K562 (cell line): ENCODE measurements at regions not wholly inside any gene's neighbourhood (a gene's known extent, or its start where the extent isn't known, plus 50 kb on each side); places are given as distances from the start of the nearest gene placed in this dataset.

Source experiments
- ATAC-seq: fragments of 200-7000 bp; cut with Tn5 transposase; 3 replicates; pipeline ENCODE4 v1.9.1; 2020; ENCODE audit warnings: moderate library complexity
- BruUV-seq: library from RNA; stranded (reverse); fragments of 400-500 nt; replicated peaks from 2 replicates; lab custom pipeline; 2021; lab: Mats Ljungman, UMichigan
- CTCF ChIA-PET: fragments of 300-600 bp; formaldehyde crosslinking; extraction: SDS; loops from one replicate; lab custom pipeline; 2021; ENCODE audit warnings: low intra/inter-chr PET ratio; lab: Yijun Ruan, JAX
- POLR2A ChIA-PET: fragments of 300-600, 350-650 bp; sonication (Branson Sonifier 250); formaldehyde crosslinking; extraction: SDS; loops from one replicate; lab custom pipeline; 2021; ENCODE audit warnings: antibody characterized with exemption, inconsistent platforms; lab: Yijun Ruan, JAX
- DNase-seq, 4 experiments: peaks; one replicate each; pipeline versions ENCODE4 v3.0.0 to v3.0.0-alpha.2; 2011 to 2018; ENCODE audit warnings: low spot score in 3 of 4, mixed read lengths in 3 of 4; ENCODE audit errors: extremely low read depth in 1 of 4
- FAIRE-seq: peaks from 2 replicates; lab custom pipeline; 2011; peaks lifted over from hg19 to GRCh38; lab: Jason Lieb, UNC
- H2AFZ ChIP-seq: 2 replicates; pipeline ENCODE4 v1.6.0; 2011; ENCODE audit warnings: low read depth, low read length, control low read depth, inconsistent platforms
- H3K27ac ChIP-seq: fragments of 200-600 bp; 3 replicates; pipeline ENCODE4 v1.8.0; 2011; ENCODE audit warnings: low read depth, mild to moderate bottlenecking, control low read depth, inconsistent platforms, low read length, moderate library complexity, mixed read lengths; ENCODE audit errors: extremely low read depth
- H3K27me3 ChIP-seq, 2 experiments: fragments of 300-600 bp in 1 of 2; 2 replicates in 1 of 2; 3 replicates in 1 of 2; pipeline versions ENCODE4 v1.6.0 to v1.8.0; 2011; ENCODE audit warnings: inconsistent platforms in 2 of 2, low read length in 2 of 2, mild to moderate bottlenecking in 1 of 2, mixed read lengths in 1 of 2, moderate library complexity in 1 of 2; ENCODE audit not compliant: control insufficient read depth in 2 of 2, insufficient read depth in 2 of 2
- H3K36me3 ChIP-seq: fragments of 300-600 bp; 3 replicates; pipeline ENCODE4 v1.8.0; 2011; ENCODE audit warnings: mild to moderate bottlenecking, low read length, inconsistent platforms; ENCODE audit not compliant: control insufficient read depth, insufficient read depth
- H3K4me1 ChIP-seq, 2 experiments: fragments of 200-600 bp in 1 of 2; replicated peaks in 1 of 2; 2 replicates in 1 of 2; 3 replicates in 1 of 2; pipeline versions ENCODE4 v1.5.1 to v1.8.0; 2011; ENCODE audit warnings: inconsistent platforms in 2 of 2, low read length in 2 of 2, mild to moderate bottlenecking in 1 of 2, mixed read lengths in 1 of 2, moderate library complexity in 1 of 2; ENCODE audit not compliant: control insufficient read depth in 2 of 2, insufficient read depth in 2 of 2
- H3K4me2 ChIP-seq: 2 replicates; pipeline ENCODE4 v1.6.1; 2011; ENCODE audit warnings: low read length, control low read depth, inconsistent platforms, mixed read lengths; ENCODE audit not compliant: insufficient read depth
- H3K4me3 ChIP-seq: fragments of 200-600 bp; sonication (generic), shearing (Covaris generic); 2 replicates; pipeline ENCODE4 v1.5.1; 2016; ENCODE audit warnings: control low read depth, inconsistent platforms
- H3K79me2 ChIP-seq: fragments of 200-600 bp; 3 replicates; pipeline ENCODE4 v1.8.0; 2011; ENCODE audit warnings: low read length, inconsistent platforms; ENCODE audit not compliant: control insufficient read depth, insufficient read depth
- H3K9ac ChIP-seq, 2 experiments: 2 replicates each; pipeline versions ENCODE4 v1.6.0 to v1.6.1; 2011; ENCODE audit warnings: low read depth in 2 of 2, low read length in 2 of 2, control low read depth in 1 of 2, inconsistent platforms in 1 of 2, mild to moderate bottlenecking in 1 of 2, mixed read lengths in 1 of 2; ENCODE audit not compliant: insufficient read depth in 1 of 2
- H3K9me1 ChIP-seq: one replicate; pipeline ENCODE4 v1.6.0; 2011; ENCODE audit warnings: inconsistent platforms, mild to moderate bottlenecking, low read length, moderate library complexity; ENCODE audit not compliant: control insufficient read depth, insufficient read depth
- H3K9me3 ChIP-seq: replicated peaks from 2 replicates; pipeline ENCODE4 v1.5.1; 2011; ENCODE audit warnings: low read depth, low read length, inconsistent platforms; ENCODE audit not compliant: control insufficient read depth, insufficient read depth
- H4K20me1 ChIP-seq: replicated peaks from 2 replicates; pipeline ENCODE4 v1.6.1; 2011; ENCODE audit warnings: low read length, inconsistent platforms, mixed read lengths; ENCODE audit not compliant: control insufficient read depth, insufficient read depth
- ELF2 ChIP-seq: fragments of 250-450 bp; sonication (Bioruptor Pico); IDR thresholded peaks from 2 replicates; pipeline ENCODE4 v1.5.0; 2021; ENCODE audit warnings: mild to moderate bottlenecking
- GMEB1 ChIP-seq: fragments of 250-450 bp; sonication (Bioruptor Pico); IDR thresholded peaks from 2 replicates; pipeline ENCODE4 v1.4.0; 2020; ENCODE audit warnings: mild to moderate bottlenecking
- HDAC1 ChIP-seq, 2 experiments: fragments of 450-650 bp; IDR thresholded peaks; 2 replicates each; pipeline ENCODE4 v1.6.1; 2016 to 2017; ENCODE audit warnings: inconsistent platforms in 1 of 2, mild to moderate bottlenecking in 1 of 2, moderate library complexity in 1 of 2
- MAFG ChIP-seq: fragments of 450-650 bp; conservative IDR thresholded peaks from 2 replicates; pipeline ENCODE4 v1.6.1; 2016; ENCODE audit warnings: missing genetic modification characterization, missing compliant biosample characterization
- MCM7 ChIP-seq, 2 experiments: fragments of 450-650 bp; IDR thresholded peaks; 2 replicates each; pipeline ENCODE4 v1.6.1; 2016 to 2018
- POLR2AphosphoS2 ChIP-seq: IDR thresholded peaks from 2 replicates; pipeline ENCODE4 v1.6.1; 2012; ENCODE audit warnings: low read length, improper control_type of control experiment
- STAG1 ChIP-seq: sonication (generic); formaldehyde crosslinking; IDR thresholded peaks from 2 replicates; pipeline ENCODE4 v1.5.0; 2020; ENCODE audit warnings: missing genetic modification reagents, borderline replicate concordance
- XRCC4 ChIP-seq: IDR thresholded peaks from one replicate; pipeline ENCODE4 v1.6.1; 2011; ENCODE audit not compliant: insufficient read depth, insufficient read length; ENCODE audit errors: extremely low read depth
- ZFPM2 ChIP-seq: fragments of 250-450 bp; sonication (Bioruptor Pico); IDR thresholded peaks from 2 replicates; pipeline ENCODE4 v1.5.1; 2022; ENCODE audit warnings: mild to moderate bottlenecking
- ZNF143 ChIP-seq: sonication (generic); formaldehyde crosslinking; IDR thresholded peaks from 2 replicates; pipeline ENCODE4 v1.9.0; 2022; ENCODE audit warnings: mild to moderate bottlenecking, missing genetic modification reagents
- ZNF197 ChIP-seq: fragments of 200-800 bp; sonication (Bioruptor generic); IDR thresholded peaks from 2 replicates; pipeline ENCODE4 v1.6.1; 2016; ENCODE audit warnings: low read depth, missing genetic modification characterization, missing compliant biosample characterization
- ZNF699 ChIP-seq: fragments of 250-450 bp; sonication (Bioruptor Pico); IDR thresholded peaks from 2 replicates; pipeline ENCODE4 v1.8.0; 2021; ENCODE audit warnings: mild to moderate bottlenecking, moderate library complexity; ENCODE audit not compliant: insufficient replicate concordance
- WGBS: fragments of 100-300 bp; shearing (Covaris generic); methylation state at CpG from one replicate; pipeline ENCODE4 v1.1.6; 2016; ENCODE audit warnings: low coverage, mixed read lengths; ENCODE audit not compliant: insufficient coverage; ENCODE audit errors: missing lambda C conversion rate; 5-methylcytosine and 5-hydroxymethylcytosine counted together
- in situ Hi-C: fragments of 300-500 bp; cut with MboI; formaldehyde crosslinking; loops from 4 replicates; pipeline ENCODE4 v1.15.0; 2018; ENCODE audit warnings: inconsistent platforms, mixed read lengths
- intact Hi-C: fragments of 100-400 bp; cut with micrococcal nuclease; formaldehyde crosslinking; loops from 2 replicates; pipeline ENCODE4 v1.14.2; 2022
- TF ChIP-seq, protein P1 (sequence below): IDR thresholded peaks from 2 replicates; pipeline ENCODE4 v1.6.1; 2011; ENCODE audit not compliant: insufficient read length; ENCODE audit errors: extremely low read depth

GRCh38 chr12:30117483-30117882, 333.7 kb upstream of the TMTC1 start:
- WGBS: 0% methylated on average over 2 of the region's 2 CpGs
- H3K36me3 ChIP-seq: no peaks in the 10 kb centered on the region
- H3K4me1 ChIP-seq: no peaks in the 10 kb centered on the region
- H3K9me3 ChIP-seq: no peaks in the 10 kb centered on the region
- H3K4me2 ChIP-seq: no peak overlapping the region
- FAIRE-seq: no peak
- no peaks in the 10 kb centered on the region for H3K27me3 ChIP-seq
- H3K79me2 ChIP-seq: no peaks in the 10 kb centered on the region
- no peak for TF ChIP-seq ZNF197 (CRISPR knock-in tag)
- TF ChIP-seq ELF2: no peak
- TF ChIP-seq ZNF143 (CRISPR knock-in tag): no peak
- TF ChIP-seq ZNF699: no peak
- no TSS peak for BruUV-seq
- no peak overlapping the region for H2AFZ ChIP-seq
- H4K20me1 ChIP-seq: no peaks in the 10 kb centered on the region
- no peaks in the 10 kb centered on the region for H3K9me1 ChIP-seq
- in situ Hi-C loops: no loop called here
- no peak for DNase-seq
- no peak overlapping the region for H3K27ac ChIP-seq
- ChIA-PET POLR2A (no interaction called here), CTCF (no interaction called here)
- ATAC-seq: no peak
- intact Hi-C loops: no loop called here
- H3K9ac ChIP-seq: no peak overlapping the region
- no peak overlapping the region for H3K4me3 ChIP-seq

- Histone ChIP-seq H2AFZ (no peak overlapping the region), H3K9ac (no peak overlapping the region)
- TF ChIP-seq POLR2AphosphoS2 (no peak), HDAC1 (IDR thresholded peaks at IDR 0.05) (no peak), STAG1 (no peak), ZFPM2 (CRISPR knock-in tag) (no peak), GMEB1 (CRISPR knock-in tag) (no peak), MCM7 (IDR thresholded peaks at IDR 0.05) (no peak), MAFG (no peak), XRCC4 (no peak)
- TF ChIP-seq, protein P1, sequence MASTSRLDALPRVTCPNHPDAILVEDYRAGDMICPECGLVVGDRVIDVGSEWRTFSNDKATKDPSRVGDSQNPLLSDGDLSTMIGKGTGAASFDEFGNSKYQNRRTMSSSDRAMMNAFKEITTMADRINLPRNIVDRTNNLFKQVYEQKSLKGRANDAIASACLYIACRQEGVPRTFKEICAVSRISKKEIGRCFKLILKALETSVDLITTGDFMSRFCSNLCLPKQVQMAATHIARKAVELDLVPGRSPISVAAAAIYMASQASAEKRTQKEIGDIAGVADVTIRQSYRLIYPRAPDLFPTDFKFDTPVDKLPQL: no peak
- TF ChIP-seq, all 486 proteins: peak for 0
- in situ Hi-C loops: no loop called here
- Histone ChIP-seq H4K20me1 (no peaks in the 10 kb centered on the region), H3K27ac (no peak overlapping the region), H3K4me2 (no peak overlapping the region), H3K36me3 (no peaks in the 10 kb centered on the region), H3K9me1 (no peaks in the 10 kb centered on the region), H3K9me3 (no peaks in the 10 kb centered on the region), H3K4me3 (no peak overlapping the region), H3K79me2 (no peaks in the 10 kb centered on the region), H3K27me3 (no peaks in the 10 kb centered on the region), H3K4me1 (no peaks in the 10 kb centered on the region)
- DNase-seq (no peak), ATAC-seq (no peak), FAIRE-seq (no peak)
- intact Hi-C loops: no loop called here
- BruUV-seq: no TSS peak
- CTCF ChIA-PET: no interaction called here
- POLR2A ChIA-PET: no interaction called here
- WGBS: 0% methylated on average over 2 of the region's 2 CpGs
Measured at GRCh38 chr12:30111719-30112118, 328.0 kb upstream of the TMTC1 start.
